Breast epithelium (tissue), 3 donors: ENCODE measurements at regions not wholly inside any gene's neighbourhood (a gene's known extent, or its start where the extent isn't known, plus 50 kb on each side); places are given as distances from the start of the nearest gene placed in this dataset.

Experiments used
- POLR2A ChIP-seq: fragments of 450-650 bp; IDR thresholded peaks from one replicate; pipeline ENCODE4 v1.6.1; 2016; ENCODE audit warnings: antibody characterized with exemption, mild to moderate bottlenecking, moderate library complexity
- POLR2AphosphoS5 ChIP-seq, 3 donors: sonication (generic); formaldehyde crosslinking; IDR thresholded peaks; one replicate each; pipeline ENCODE4 v1.6.1; 2017; ENCODE audit warnings: antibody characterized with exemption in 3 of 3
- TF ChIP-seq, protein P1 (sequence below), 3 donors: fragments of 450-650 bp; IDR thresholded peaks; one replicate each; pipeline ENCODE4 v1.5.1; 2016 to 2017; ENCODE audit warnings: antibody characterized with exemption in 3 of 3, mild to moderate bottlenecking in 3 of 3, moderate library complexity in 3 of 3

DNA sequence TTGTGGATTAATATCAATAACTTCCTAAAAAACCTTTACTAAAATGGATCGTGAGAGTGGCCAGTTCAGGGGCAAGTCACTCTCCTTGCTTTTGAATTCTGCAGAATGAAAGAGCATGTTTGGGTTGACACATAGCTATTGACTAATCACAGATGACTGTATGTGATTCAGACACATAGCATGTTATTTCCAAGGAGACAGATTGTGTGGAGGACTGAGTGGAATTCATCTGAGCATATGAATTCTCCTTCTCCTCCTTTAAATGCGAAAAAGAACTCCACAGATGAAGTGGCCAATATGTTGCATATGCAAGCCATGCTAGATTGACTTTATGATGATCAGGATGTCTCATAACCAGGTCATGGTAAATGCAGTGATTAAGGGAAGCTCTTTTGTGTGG is 249.4 kb upstream of the FAM98A start:
- TF ChIP-seq, protein P1, sequence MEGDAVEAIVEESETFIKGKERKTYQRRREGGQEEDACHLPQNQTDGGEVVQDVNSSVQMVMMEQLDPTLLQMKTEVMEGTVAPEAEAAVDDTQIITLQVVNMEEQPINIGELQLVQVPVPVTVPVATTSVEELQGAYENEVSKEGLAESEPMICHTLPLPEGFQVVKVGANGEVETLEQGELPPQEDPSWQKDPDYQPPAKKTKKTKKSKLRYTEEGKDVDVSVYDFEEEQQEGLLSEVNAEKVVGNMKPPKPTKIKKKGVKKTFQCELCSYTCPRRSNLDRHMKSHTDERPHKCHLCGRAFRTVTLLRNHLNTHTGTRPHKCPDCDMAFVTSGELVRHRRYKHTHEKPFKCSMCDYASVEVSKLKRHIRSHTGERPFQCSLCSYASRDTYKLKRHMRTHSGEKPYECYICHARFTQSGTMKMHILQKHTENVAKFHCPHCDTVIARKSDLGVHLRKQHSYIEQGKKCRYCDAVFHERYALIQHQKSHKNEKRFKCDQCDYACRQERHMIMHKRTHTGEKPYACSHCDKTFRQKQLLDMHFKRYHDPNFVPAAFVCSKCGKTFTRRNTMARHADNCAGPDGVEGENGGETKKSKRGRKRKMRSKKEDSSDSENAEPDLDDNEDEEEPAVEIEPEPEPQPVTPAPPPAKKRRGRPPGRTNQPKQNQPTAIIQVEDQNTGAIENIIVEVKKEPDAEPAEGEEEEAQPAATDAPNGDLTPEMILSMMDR (IDR thresholded peaks at IDR 0.05) = no peak
- TF ChIP-seq POLR2A (no peak), POLR2AphosphoS5 (IDR thresholded peaks at IDR 0.05) (no peak)
